SU-DHL-6 (cell line): ENCODE measurements at regions not wholly inside any gene's neighbourhood (a gene's known extent, or its start where the extent isn't known, plus 50 kb on each side); places are given as distances from the start of the nearest gene placed in this dataset.

Source experiments
- EZH2phosphoT487 ChIP-seq: fragments of 200-600 bp; sonication (generic), shearing (Covaris generic); conservative IDR thresholded peaks from 2 replicates; pipeline ENCODE4 v1.6.1; 2018; ENCODE audit warnings: mild to moderate bottlenecking, antibody characterized with exemption, low read length, moderate library complexity, mixed read lengths
- TF ChIP-seq, protein P1 (sequence below): fragments of 200-600 bp; sonication (generic); IDR thresholded peaks from one replicate; pipeline ENCODE4 v1.5.1; 2017; ENCODE audit warnings: antibody characterized with exemption, mild to moderate bottlenecking, low read length, moderate library complexity; ENCODE audit not compliant: insufficient read depth, poor library complexity, severe bottlenecking

DNA sequence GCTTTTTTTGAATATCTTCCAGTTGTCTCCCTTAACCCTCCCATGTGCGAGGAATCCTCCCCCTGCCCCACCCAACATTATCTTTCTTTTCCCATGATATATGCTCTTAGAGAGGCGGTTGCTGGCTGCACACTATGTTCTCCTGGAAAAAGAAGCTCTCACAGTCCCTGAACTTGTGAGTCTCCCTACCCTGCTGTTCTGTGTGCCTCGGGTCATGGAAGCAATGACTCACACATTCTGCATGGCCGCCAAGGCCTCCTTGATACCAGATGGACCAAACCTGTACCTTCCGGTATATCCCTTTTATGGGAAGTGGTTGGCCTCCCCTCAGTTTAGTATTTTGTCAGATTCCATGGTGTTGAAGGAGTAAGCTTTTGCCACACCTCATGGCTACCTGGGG is 705.4 kb downstream of the SLITRK6 start:
- TF ChIP-seq, protein P1, sequence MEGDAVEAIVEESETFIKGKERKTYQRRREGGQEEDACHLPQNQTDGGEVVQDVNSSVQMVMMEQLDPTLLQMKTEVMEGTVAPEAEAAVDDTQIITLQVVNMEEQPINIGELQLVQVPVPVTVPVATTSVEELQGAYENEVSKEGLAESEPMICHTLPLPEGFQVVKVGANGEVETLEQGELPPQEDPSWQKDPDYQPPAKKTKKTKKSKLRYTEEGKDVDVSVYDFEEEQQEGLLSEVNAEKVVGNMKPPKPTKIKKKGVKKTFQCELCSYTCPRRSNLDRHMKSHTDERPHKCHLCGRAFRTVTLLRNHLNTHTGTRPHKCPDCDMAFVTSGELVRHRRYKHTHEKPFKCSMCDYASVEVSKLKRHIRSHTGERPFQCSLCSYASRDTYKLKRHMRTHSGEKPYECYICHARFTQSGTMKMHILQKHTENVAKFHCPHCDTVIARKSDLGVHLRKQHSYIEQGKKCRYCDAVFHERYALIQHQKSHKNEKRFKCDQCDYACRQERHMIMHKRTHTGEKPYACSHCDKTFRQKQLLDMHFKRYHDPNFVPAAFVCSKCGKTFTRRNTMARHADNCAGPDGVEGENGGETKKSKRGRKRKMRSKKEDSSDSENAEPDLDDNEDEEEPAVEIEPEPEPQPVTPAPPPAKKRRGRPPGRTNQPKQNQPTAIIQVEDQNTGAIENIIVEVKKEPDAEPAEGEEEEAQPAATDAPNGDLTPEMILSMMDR, result no peak
- TF ChIP-seq EZH2phosphoT487, result no peak
